ENCODE measurements at regions not wholly inside any gene's neighbourhood (a gene's known extent, or its start where the extent isn't known, plus 50 kb on each side); places are given as distances from the start of the nearest gene placed in this dataset.

- intact Hi-C loops (cut with micrococcal nuclease) = no loop called here
Observed at GRCh38 chr20:48212806-48213509, 427.7 kb upstream of the SULF2 start.

DNA sequence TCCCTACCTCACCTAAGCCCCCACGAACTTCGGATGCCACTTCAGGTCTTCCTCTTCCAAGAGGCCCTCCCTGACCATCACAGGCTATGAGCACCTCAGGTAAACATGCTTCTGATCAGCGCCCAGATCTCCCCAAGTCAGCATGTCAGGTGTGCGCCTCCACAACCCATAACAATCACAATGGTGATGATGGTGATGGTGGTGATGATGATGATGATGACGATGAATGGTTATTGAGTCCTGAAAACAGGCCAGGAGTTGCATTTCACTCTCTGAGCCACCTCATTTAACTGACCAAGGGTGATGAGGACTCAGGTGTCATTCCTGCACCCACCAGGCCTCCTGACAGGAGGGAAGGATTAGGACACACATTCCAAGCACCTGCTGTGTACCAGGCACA, 426.6 kb upstream of the SULF2 start:
- DNase-seq (ENCODE audit: unreplicated experiment) = no peak
- no peak overlapping the region for H3K27ac Mint-ChIP-seq (ENCODE audit: low read depth, unreplicated experiment)
- H3K4me1 Mint-ChIP-seq (ENCODE audit: insufficient read depth, unreplicated experiment) = no peaks in the 10 kb centered on the region
- CTCF ChIA-PET = no interaction called here
- no TSS peak for BruUV-seq (replicated peaks)
- no peaks in the 10 kb centered on the region for H3K9me3 Mint-ChIP-seq (ENCODE audit: unreplicated experiment)
- H3K27me3 Mint-ChIP-seq (ENCODE audit: insufficient read depth, unreplicated experiment) = peaks cover 9% of the 10 kb centered on the region
- intact Hi-C loops (cut with micrococcal nuclease) = no loop called here
- no peak overlapping the region for H3K4me3 Mint-ChIP-seq (ENCODE audit: unreplicated experiment)
- no peaks in the 10 kb centered on the region for H3K36me3 Mint-ChIP-seq (ENCODE audit: insufficient read depth, unreplicated experiment)
- POLR2A ChIA-PET = no interaction called here
- TF ChIP-seq, protein P1, sequence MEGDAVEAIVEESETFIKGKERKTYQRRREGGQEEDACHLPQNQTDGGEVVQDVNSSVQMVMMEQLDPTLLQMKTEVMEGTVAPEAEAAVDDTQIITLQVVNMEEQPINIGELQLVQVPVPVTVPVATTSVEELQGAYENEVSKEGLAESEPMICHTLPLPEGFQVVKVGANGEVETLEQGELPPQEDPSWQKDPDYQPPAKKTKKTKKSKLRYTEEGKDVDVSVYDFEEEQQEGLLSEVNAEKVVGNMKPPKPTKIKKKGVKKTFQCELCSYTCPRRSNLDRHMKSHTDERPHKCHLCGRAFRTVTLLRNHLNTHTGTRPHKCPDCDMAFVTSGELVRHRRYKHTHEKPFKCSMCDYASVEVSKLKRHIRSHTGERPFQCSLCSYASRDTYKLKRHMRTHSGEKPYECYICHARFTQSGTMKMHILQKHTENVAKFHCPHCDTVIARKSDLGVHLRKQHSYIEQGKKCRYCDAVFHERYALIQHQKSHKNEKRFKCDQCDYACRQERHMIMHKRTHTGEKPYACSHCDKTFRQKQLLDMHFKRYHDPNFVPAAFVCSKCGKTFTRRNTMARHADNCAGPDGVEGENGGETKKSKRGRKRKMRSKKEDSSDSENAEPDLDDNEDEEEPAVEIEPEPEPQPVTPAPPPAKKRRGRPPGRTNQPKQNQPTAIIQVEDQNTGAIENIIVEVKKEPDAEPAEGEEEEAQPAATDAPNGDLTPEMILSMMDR (IDR thresholded peaks at IDR 0.05; ENCODE audit: unreplicated experiment) = no peak

More at GRCh38 chr20:48212806-48213509, 427.7 kb upstream of the SULF2 start:
- Mint-ChIP-seq H3K9me3 (ENCODE audit: unreplicated experiment) (no peaks in the 10 kb centered on the region), H3K4me1 (ENCODE audit: insufficient read depth, unreplicated experiment) (no peaks in the 10 kb centered on the region), H3K36me3 (ENCODE audit: insufficient read depth, unreplicated experiment) (no peaks in the 10 kb centered on the region), H3K4me3 (ENCODE audit: unreplicated experiment) (no peak overlapping the region), H3K27ac (ENCODE audit: low read depth, unreplicated experiment) (no peak overlapping the region), H3K27me3 (ENCODE audit: insufficient read depth, unreplicated experiment) (peaks cover 3% of the 10 kb centered on the region)
- ChIA-PET CTCF (no interaction called here), POLR2A (no interaction called here)
- no peak for DNase-seq (ENCODE audit: unreplicated experiment)
- BruUV-seq (replicated peaks) = no TSS peak
- TF ChIP-seq, protein P1 (IDR thresholded peaks at IDR 0.05; ENCODE audit: unreplicated experiment) = no peak

DNA sequence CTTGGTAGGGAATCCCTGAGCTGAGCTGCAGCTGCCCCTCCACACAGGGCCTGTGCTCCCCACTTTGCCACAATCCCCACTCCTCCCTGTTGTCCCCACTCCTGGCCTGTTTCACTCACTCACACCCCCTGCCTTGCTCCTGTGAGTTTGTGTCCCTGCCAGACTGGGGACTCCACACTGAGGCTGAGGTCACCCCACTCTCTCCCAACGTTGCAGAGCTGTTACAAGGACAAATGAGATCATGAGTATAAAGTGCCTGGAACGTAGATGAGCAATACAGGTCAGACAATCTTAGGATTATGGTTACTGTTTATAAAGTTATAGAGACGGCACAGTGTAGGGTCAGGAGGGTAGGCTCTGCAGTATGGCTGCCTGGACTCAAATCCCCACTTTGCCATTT, 426.0 kb upstream of the SULF2 start:
- DNase-seq (ENCODE audit: unreplicated experiment) = no peak
- TF ChIP-seq, protein P1 (IDR thresholded peaks at IDR 0.05; ENCODE audit: unreplicated experiment) = no peak
- intact Hi-C loops (cut with micrococcal nuclease) = no loop called here
- H3K27ac Mint-ChIP-seq (ENCODE audit: low read depth, unreplicated experiment) = no peak overlapping the region
- no peaks in the 10 kb centered on the region for H3K4me1 Mint-ChIP-seq (ENCODE audit: insufficient read depth, unreplicated experiment)
- BruUV-seq (replicated peaks) = no TSS peak
- H3K4me3 Mint-ChIP-seq (ENCODE audit: unreplicated experiment) = no peak overlapping the region
- ChIA-PET CTCF (interaction anchor here (0.5 kb wide), 1 partner anchor 534 kb away, joined by 3 read pairs; no protein-coding TSS in a partner anchor), POLR2A (no interaction called here)
- peaks cover 9% of the 10 kb centered on the region for H3K27me3 Mint-ChIP-seq (ENCODE audit: insufficient read depth, unreplicated experiment)
- H3K36me3 Mint-ChIP-seq (ENCODE audit: insufficient read depth, unreplicated experiment) = no peaks in the 10 kb centered on the region
- no peaks in the 10 kb centered on the region for H3K9me3 Mint-ChIP-seq (ENCODE audit: unreplicated experiment)

DNA sequence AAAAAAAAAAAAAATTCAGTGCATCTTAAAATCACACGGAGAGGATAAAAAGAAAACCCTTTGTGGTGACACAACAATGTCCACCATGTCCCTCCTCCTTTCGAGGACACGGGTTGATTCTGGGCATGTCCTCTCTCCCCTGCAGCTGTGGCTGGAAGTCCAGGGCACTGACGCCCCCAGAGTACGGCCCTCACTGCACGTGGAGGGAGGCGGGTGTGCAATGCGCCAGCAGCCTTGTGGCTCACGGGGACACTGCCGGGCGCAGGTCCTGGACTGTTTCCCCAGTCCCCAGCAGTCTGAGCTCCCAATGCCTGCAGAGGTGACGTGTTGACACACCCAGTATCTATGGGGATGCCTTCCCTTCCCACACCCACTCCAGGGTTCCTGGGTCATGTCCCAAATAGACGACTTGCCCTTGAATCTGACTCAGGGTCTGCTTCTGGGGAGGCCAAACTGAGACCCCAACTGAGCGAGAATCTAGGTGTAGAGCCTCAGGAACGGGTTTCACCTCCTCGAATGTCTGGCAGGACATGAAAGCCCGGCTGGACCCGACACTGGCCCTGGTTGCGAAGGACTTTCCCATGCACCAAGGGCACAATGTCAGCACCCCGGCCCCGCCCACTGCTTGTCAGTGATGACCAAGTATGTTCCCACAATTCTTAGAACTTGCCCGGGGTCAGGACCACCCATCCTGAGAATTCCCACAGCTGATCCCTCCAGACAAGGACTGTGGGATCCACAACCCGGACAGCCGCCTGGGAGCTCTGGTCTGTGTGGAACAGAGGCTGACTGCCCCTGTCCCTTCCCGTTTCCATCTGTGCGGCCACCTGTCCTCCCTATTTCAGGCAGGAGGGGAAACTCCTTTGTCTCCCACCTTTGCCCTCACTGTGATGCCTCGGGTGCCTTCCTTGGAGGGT, 425.1 kb upstream of the SULF2 start:
- no TSS peak for BruUV-seq (replicated peaks)
- TF ChIP-seq, protein P1 (IDR thresholded peaks at IDR 0.05; ENCODE audit: unreplicated experiment) = no peak
- H3K27ac Mint-ChIP-seq (ENCODE audit: low read depth, unreplicated experiment) = no peak overlapping the region
- H3K9me3 Mint-ChIP-seq (ENCODE audit: unreplicated experiment) = no peaks in the 10 kb centered on the region
- CTCF ChIA-PET = no interaction called here
- POLR2A ChIA-PET = no interaction called here
- no peak for DNase-seq (ENCODE audit: unreplicated experiment)
- intact Hi-C loops (cut with micrococcal nuclease) = no loop called here
- H3K36me3 Mint-ChIP-seq (ENCODE audit: insufficient read depth, unreplicated experiment) = no peaks in the 10 kb centered on the region
- no peak overlapping the region for H3K4me3 Mint-ChIP-seq (ENCODE audit: unreplicated experiment)
- H3K27me3 Mint-ChIP-seq (ENCODE audit: insufficient read depth, unreplicated experiment) = peaks cover 9% of the 10 kb centered on the region
- no peaks in the 10 kb centered on the region for H3K4me1 Mint-ChIP-seq (ENCODE audit: insufficient read depth, unreplicated experiment)

All from MCF 10A (cell line).